DMS53 treated with DMSO at 0.1 percent for 48 hours (cell line): ENCODE measurements at regions not wholly inside any gene's neighbourhood (a gene's known extent, or its start where the extent isn't known, plus 50 kb on each side); places are given as distances from the start of the nearest gene placed in this dataset.
"Not testable (repeated sequence)": the region's sequence is repeated elsewhere in the genome, so short reads cannot be mapped to it uniquely, and the experiment has no call there.

Experiments used
- DNase-seq: peaks from one replicate; lab custom pipeline; 2025; ENCODE audit not compliant: unreplicated experiment; lab: John Stamatoyannopoulos, UW

DNA sequence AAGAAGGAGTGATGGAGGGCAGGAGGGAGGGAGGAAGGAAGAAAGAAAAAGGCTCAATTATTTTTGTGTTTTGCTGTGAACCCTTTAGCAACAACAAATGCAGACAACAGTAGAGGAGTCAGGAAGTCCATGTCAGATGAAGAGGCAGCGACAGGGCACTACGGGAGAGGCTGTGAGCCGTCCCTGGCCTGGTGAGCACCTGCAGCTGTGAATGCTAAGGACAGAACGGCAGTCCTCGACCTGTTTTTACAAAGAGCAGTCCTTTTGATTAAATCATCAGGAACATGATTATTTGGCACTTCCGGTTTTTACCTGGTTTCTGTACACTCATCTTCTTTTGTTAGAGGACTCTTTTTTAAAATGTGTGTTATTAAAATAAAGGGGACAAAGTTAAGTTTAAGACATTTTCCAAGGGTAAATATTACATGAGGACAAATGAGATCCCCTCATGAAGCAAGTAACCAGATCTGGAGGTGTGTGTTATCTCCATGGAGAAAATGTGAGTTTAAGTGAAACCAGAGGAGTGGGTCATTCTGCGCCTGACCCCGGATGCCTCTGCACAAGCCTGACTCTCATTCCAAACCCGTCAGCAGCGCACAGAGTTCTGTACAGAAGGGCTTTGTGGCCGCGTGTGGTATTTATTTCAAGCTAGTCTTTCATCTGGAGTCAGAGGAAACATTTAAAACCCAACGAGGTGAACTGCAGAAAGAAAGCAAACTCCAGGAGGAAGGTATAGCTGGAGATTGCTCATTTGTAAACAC is 492.5 kb downstream of the SOX11 start:
- peak; percentile 40 for DNase-seq

DNA sequence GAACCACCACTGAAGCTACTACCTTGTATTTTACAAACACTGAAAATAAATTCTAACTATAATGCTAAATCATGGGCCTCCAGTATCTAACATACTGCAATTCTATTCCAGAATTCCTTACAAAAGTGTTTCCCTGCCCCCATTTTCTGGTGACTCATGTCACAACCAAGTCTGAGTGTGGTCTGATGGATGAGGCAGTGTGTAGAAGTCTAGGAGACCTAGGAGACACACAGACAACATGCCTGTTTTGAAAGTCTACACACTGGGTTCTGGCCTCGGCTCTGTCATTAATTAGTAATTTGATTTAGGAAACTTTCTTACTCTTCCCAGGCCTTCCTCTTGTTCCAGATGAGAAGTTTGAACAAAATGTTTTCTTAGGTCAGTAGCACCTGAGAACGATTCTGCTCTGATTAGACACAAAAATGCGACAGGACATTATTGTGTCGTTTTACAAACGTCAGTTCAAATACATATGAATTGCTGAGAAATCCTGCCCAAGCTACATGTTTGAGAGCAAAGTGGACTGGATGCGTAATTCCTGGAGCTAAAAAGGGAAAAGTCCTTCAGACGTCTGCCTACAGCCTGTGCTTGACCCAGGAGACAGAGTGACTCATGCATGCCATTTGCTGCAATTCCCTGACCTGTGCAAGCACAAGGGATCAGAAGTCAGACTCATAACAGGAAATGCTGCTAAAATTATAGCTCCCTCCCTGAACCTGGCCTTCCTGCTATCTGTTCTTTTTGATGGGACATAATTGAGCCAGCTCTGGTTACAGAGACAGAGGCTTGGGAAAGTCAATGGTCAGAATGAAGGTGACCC is 494.4 kb downstream of the SOX11 start:
- peak; percentile 75 for DNase-seq

DNA sequence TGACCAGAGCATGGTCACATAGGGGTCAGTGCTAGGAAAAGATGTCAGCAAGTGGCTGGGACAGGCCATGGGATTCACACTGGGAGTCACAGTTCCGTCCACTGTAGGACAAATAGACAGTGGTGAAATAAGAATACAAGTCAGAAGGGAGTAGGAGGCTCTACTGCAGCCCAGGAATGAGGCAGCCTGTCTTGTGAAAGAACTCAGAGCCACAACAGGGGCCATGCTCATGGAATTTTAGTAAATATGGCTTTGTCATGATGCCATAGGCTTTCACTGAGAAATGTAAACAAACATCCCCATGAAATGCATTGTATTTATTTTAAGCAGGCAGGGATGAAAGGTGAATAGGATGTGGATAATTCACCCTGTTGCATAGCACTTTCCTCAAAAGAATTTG is 504.3 kb downstream of the SOX11 start:
- no peak for DNase-seq

DNA sequence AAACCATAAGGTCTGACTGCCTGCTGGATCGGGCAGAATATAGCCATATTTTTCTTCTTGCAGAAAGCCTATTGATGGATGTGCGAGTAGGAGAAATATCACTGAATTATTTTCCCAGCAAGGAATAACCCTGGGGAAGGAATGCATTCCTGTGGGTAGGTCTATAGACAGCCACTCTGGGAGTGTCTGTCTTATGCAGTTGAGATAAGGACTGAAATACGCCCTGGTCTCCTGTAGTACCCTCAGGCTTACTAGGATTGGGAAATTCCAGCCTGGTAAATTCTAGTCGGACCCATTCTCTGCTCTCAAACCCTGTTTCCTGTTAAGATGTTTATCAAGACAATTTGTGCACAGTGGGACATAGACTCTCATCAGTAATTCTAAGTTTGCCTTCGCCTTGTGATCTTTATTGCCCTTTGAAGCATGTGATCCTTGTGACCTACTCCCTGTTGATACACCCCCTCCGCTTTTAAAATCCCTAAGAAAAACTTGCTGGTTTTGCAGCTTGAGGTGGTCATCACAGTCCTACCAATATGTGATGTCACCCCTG is 506.3 kb downstream of the SOX11 start:
- DNase-seq: not testable (repeated sequence)

DNA sequence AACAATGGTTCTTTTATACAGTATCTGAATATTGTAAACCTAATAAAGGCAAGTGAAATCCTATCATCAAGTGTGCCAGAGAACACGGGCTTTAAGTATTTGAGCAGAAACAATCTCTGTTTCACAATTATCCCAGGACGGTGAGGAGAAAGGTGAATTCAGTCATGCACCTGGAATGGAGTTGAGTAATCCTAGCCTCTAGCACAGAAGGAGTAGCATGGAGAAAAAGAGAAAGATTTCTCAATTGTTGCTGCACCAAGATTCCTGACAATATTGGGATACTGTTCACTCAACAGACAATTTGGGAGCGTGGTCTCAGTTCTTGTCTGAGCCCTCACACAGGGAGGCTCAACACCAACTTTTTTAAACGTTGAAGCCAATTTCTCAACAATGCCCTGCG is 510.6 kb downstream of the SOX11 start:
- no peak for DNase-seq

DNA sequence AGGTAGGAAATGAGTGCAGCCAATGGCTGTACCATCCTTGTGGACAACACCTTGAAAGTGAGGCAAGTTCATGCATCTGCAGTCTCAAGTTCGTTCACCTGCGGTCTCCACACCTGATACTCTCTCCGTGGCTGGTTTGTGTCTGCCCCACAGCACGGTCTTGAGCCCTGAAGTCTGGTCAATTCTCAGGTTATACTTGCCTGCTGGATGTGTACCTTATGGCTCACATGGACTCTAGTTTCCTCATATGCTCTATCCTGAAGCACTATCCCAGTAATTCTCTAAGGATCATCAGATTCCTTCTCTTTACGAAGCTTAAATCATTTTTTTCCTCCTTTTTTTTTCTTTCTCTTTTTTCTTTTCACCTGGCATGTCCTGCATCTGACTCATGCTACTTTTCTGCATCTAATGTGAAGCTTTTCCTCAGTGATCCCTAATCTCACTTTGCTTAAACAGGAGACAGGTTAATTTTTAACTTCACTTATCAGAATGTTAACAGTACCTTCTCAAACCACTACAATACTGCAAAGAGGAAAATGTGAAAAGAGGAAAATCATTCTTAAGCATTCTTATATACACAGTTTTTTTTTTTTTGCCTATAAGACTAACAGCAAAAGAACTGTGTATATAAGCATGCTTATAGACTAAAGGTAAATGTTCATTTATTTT is 511.2 kb downstream of the SOX11 start:
- DNase-seq: peak; percentile 46

DNA sequence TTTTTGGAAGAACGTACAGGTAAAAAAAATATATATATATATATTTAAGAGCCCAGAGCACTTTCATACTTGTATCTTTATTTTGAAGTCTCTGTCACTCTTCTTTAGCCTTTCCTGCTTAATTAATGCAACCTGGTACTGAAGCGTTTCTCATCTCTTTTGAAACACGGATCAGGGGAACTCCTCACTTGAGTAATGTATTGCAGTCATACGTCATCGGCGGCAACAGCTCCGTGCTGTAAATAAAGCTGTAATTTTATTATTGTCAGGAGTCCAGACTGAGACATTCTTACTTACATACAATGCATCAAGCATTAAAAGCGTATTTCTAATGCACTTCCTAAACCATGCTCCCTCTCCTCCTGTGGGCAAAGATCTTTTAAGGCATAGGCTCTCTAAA is 514.7 kb downstream of the SOX11 start:
- DNase-seq: no peak

DNA sequence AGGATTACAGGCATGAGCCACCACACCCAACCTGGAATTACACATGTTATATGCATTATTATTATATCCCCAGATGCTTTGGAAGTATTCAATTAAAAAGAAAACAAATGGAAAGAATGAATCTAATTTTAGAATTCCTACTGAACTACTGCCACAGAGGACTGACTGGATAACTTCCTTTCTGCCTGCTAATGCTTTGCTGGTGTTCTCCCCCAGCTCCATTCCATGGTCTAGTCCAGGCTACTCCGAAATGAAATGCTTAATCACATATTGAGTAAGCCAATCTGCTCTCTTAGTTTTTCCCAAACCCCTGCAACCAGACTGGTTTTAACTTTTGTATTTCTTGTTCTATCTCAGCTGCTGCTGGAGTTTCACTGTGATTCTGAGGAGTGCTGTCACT is 519.1 kb downstream of the SOX11 start:
- no peak for DNase-seq

DNA sequence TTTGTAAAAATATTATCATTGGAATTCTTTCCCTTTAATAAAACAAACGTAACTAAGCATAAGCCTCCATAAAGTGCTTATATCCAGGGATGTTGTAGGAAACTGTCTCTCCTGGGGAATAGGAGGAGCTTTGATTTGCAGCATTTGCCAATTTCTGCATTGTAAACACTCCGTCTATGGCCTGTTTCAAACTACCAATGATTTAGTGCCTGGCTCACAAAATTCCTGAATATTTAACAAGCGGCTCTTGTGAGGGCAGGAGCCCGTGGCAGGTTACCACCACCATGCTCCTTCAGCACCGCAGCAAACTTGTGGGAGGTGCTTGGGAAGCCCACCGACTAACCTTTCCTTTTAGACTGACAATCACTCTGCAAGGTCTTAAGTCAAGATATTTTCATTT is 520.3 kb downstream of the SOX11 start:
- DNase-seq: no peak

DNA sequence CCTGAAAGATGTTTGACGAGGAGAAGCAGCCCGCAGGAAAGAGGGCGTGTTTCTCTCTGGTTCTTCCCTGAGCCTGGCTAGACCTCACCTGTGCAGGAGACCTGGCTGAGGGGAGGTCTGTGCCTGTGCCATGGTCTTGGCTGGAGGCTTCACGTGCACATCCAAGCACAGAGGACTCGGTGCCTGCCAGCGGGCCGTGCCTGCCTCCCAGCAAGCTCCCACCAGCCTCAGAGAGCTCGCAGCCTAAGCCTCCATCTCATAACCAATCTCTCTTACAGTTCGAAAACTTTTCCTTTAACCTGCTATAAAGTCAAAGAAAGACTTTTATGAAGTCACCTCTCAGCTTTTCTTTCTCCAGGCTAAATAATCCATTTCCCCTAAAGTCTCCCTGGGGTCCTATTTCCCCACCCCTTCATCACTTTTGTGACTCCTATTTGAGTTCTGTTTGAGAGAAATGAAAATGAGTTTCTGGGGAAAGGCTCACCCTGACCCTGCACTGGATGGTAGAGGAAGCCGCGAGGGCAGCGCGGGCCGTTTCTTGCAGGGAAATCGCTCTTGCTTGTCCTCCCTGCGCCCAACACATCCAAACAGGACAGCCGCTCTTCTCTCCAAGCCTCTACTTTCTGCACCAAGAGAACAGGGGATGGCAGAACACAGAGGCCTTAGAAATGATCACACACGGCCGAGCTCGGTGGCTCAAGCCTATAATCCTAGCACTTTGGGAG is 521.0 kb downstream of the SOX11 start:
- DNase-seq: no peak

DNA sequence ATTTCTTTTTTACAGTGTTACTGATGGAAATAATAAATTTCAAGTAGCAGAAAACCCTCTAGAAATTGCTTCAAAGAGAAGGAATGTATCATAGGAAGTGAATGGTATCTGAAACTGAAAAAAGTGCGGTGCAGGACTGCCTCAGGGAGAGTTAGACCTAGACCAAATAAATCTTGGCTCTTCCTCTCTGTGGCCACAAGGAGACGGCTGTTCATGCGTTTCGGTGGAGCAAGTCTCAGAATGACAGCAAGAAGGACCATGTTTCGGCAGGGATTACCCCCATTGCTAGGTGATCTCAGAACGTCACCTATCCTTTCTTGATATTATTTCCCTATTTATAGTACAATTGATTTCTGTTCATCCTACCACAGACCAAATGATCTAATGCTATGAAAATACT is 522.3 kb downstream of the SOX11 start:
- no peak for DNase-seq

DNA sequence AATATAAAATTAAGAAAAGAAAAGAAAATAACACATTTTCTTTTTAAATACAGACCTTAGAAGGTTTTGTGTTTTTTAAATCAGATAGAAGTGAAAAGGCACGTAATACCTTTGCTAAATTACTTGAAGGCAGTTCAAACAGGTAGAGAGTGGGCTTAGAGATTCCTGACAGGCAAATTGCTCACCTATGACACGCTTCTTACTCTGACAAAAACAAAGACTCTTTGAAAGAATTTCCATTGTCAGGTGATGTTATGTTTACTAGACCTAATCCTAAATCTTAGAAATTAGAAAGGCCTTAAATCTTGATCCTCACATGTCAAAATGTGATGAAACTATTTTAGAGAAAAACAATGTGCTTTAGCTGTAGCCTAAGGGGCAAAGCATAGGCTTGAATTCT is 522.9 kb downstream of the SOX11 start:
- DNase-seq: no peak

DNA sequence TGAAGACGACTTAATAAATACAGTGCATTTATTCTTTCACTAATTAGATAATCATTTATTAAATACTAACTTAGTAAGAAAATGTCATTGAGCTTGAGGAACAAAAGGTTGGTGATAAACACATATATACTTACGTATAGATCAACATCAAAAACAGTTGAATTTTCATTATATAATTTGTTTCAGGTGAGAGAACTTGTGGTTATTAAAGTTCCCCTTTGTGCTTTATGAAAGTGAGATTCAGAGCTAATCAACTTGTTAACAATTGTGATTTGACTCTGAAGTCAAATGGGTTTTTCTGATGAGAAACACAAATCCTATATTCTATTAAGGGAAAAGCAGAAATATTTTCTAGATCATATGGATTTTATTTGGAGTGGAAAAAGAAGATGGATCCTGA is 524.0 kb downstream of the SOX11 start:
- DNase-seq: no peak

DNA sequence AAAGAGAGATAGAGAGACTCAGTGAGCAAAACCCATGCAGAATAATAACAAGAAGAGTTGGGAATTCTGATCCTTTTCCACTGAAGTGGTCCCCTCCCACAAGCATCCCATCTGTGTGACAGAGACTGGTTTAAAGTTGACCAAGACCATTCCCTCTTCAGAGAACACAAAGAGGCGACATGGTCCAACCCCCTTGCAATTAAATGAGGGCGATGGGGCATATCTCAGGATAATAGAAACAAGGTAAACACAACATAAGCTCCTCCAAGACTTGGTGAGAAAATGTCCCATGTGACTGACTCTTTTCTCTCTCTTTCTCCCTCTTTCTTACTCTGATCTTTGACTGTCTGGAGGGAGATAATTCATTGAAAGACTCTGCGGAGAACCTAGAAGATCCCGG is 526.7 kb downstream of the SOX11 start:
- DNase-seq: no peak

DNA sequence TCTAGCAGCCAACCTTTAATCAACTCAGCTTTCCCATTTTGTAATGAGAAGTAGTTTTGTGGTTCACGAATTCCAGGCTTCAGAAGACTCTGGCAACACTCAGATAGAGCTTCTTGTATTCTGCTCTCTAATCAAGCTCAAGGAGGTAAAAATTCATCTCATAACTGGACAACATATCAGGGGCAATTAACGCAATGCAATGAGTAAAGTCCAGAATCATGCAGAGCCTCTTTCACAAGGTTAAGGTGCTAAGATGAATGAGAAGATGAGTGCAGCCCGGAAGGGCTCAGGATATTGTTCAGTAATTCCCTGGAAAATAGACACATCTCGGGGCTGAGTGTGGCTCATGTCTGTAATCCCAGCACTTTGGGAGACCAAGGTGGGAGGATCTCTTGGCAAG is 527.7 kb downstream of the SOX11 start:
- DNase-seq: no peak

DNA sequence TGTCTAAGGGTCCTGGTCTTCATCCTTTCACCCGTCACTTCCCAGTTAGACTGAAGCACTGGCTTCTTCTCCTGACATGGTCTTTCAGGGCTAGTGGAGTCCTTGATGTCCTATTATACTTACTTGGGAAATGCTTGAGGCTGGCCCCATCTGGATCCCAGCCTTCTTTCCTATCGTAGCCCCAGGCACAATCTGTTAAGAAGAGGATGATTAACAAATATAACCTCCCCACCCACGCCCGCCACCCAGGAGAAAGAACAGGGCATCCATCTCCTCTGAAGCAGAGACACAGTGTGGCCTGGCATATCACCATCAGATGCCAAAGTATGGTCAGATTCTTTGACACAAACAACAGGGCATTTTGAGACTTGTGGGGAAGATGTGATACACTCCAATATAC is 530.1 kb downstream of the SOX11 start:
- DNase-seq: no peak

DNA sequence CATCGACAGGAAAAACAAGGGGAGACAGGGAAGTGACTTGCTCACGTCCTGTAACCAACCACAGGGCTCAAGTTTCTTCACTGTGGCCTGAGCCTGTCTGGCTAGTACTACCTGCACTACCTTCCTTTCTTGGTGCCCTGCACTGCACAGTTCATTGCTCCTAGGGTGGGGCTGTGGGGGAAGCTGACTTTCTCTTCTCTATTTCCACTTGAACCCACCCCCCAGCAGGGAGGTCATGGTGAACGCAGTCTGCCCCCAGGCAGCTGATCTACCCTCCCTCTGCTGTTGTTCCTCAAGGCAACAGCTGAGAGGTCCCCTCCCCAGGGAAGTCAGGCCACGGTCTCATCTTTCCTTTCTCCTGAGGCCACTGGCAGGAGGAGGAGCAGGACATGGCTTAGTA is 532.1 kb downstream of the SOX11 start:
- no peak for DNase-seq

DNA sequence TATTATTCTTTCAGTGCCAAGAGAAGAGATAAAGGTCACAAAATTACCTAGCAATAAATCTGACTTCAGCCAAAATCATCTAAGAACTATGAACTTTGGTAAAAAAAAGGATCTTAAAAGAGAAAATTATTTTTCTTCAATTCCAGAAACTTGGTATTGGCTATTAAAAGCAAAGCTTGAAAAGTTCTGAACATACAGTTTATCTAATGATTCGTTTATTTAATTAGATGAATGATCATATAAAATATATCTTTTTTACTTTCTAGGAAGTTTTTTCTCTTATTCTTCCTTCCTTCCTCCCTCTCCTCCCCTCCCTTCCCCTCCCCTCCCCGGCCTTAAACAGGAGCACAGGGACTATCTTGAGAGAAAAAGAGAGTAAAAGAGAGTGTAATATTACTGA is 536.1 kb downstream of the SOX11 start:
- DNase-seq: no peak

DNA sequence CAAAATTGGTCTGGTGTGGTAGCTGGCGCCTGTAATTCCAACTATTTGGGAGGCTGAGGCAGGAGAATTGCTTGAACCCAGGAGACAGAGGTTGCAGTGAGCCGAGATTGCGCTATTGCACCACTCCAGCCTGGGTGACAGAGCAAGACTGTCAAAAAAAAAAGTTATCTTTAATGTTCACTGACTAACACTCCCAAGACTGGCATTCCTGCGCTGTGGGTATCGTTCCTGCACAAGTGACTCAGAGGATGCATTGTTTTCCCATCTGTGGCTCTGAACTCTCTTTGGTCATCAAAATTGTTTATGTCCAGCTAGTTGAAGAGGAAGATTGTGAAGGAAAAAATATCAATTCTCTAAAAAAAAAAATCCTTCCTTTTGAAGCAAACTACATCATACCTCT is 539.0 kb downstream of the SOX11 start:
- no peak for DNase-seq

DNA sequence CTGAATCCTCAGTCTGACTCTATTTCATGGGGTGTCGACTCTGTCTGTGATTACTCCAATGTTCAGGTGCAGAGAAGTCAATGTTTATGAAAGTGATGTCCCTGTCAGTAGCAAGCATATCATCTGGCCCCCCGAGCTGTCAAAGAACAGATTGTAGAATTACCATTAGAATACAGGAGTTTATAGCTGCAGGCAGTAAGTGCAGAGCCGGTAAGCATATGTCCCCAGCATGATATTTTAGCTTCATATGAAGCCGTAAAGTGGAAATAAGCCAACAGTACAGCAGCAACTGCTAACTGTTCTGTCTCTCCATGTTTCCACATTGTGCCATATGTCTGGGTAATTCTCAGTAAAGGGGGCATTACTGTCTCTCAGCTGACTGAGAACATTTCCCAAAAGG is 541.8 kb downstream of the SOX11 start:
- no peak for DNase-seq

DNA sequence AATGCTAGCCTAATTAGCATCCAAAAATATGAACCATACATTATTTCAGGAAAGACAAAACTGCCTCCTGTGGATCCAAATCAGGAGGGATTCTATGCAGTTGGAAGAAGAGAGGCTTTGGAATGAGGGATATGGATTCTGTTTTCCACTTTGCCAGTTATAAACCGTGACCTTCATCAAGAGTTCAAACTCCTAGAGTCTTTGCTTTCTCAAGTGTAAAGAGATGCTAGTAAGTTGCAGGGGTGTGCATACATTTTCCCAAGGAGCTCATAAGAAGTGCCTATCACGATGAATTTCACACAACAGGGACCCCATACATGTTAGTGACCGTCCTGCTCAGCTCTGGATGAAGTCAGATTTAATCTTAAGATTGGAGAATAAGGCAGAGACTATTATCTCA is 542.5 kb downstream of the SOX11 start:
- DNase-seq: no peak
